Skin of body (tissue), 1 donor: ENCODE measurements at regions not wholly inside any gene's neighbourhood (a gene's known extent, or its start where the extent isn't known, plus 50 kb on each side); places are given as distances from the start of the nearest gene placed in this dataset.
A peak's percentile ranks its signal among the peaks of the same experiment; 100 is the strongest.
"Not testable (repeated sequence)": the region's sequence is repeated elsewhere in the genome, so short reads cannot be mapped to it uniquely, and the experiment has no call there.

Experiments
- DNase-seq: peaks from one replicate; lab custom pipeline; 2025; lab: John Stamatoyannopoulos, UW

- peak; percentile 98 for DNase-seq
Measured at GRCh38 chr17:68782789-68783188, 172.4 kb downstream of the ABCA8 start.

GRCh38 chr17:68780596-68780995, 174.6 kb downstream of the ABCA8 start:
- no peak for DNase-seq

- no peak for DNase-seq
Measured at GRCh38 chr17:68778726-68779125, 176.5 kb downstream of the ABCA8 start.

- peak; percentile 89 for DNase-seq
Measured at GRCh38 chr17:68777856-68778694, 176.9 kb upstream of the FAM20A start.

- DNase-seq: peak; percentile 97
Measured at GRCh38 chr17:68777243-68777855, 176.2 kb upstream of the FAM20A start.

GRCh38 chr17:68776451-68776850, 175.3 kb upstream of the FAM20A start:
- no peak for DNase-seq

GRCh38 chr17:68775969-68776368, 174.8 kb upstream of the FAM20A start:
- DNase-seq: no peak

- DNase-seq: peak; percentile 96
Measured at GRCh38 chr17:68775318-68775717, 174.2 kb upstream of the FAM20A start.

- peak; percentile 68 for DNase-seq
Measured at GRCh38 chr17:68771867-68772515, 170.8 kb upstream of the FAM20A start.

- DNase-seq: no peak
Measured at GRCh38 chr17:68768804-68769203, 167.6 kb upstream of the FAM20A start.

- no peak for DNase-seq
Measured at GRCh38 chr17:68766640-68767039, 165.5 kb upstream of the FAM20A start.

- no peak for DNase-seq
Measured at GRCh38 chr17:68763562-68763961, 162.4 kb upstream of the FAM20A start.

- no peak for DNase-seq
Measured at GRCh38 chr17:68762911-68763310, 161.7 kb upstream of the FAM20A start.

- no peak for DNase-seq
Measured at GRCh38 chr17:68760141-68760475, 158.9 kb upstream of the FAM20A start.

- peak; percentile 94 for DNase-seq
Measured at GRCh38 chr17:68759343-68760140, 158.4 kb upstream of the FAM20A start.

GRCh38 chr17:68759002-68759342, 157.8 kb upstream of the FAM20A start:
- no peak for DNase-seq

GRCh38 chr17:68757866-68758757, 156.9 kb upstream of the FAM20A start:
- DNase-seq: not testable (repeated sequence)

- no peak for DNase-seq
Measured at GRCh38 chr17:68753985-68754769, 153.0 kb upstream of the FAM20A start.

GRCh38 chr17:68750208-68750562, 149.0 kb upstream of the FAM20A start:
- no peak for DNase-seq
